Thoracic aorta (tissue), 2 donors: ENCODE measurements at regions not wholly inside any gene's neighbourhood (a gene's known extent, or its start where the extent isn't known, plus 50 kb on each side); places are given as distances from the start of the nearest gene placed in this dataset.

Experiments
- ATAC-seq: fragments of 150-250 bp; one replicate; pipeline ENCODE4 v1.8.0; 2017; ENCODE audit warnings: low read depth; ENCODE audit not compliant: insufficient number of reproducible peaks, low FRiP score
- DNase-seq: peaks from one replicate; pipeline ENCODE4 v3.0.0-alpha.2; 2020; ENCODE audit warnings: low spot score
- H3K27ac ChIP-seq, 2 donors: fragments of 200-600 bp; sonication (generic); 1 replicate in 1 of 2; 2 replicates in 1 of 2; pipeline ENCODE4 v1.5.1; 2016; ENCODE audit warnings: mild to moderate bottlenecking in 2 of 2, moderate library complexity in 2 of 2
- H3K27me3 ChIP-seq: fragments of 200-600 bp; sonication (generic); replicated peaks from 2 replicates; pipeline ENCODE4 v1.6.0; 2016; ENCODE audit warnings: mild to moderate bottlenecking; ENCODE audit not compliant: insufficient read depth
- H3K36me3 ChIP-seq: fragments of 200-600 bp; sonication (generic); one replicate; pipeline ENCODE4 v1.5.1; 2016
- H3K4me1 ChIP-seq, 2 donors: fragments of 200-600 bp; sonication (generic); 1 replicate in 1 of 2; 2 replicates in 1 of 2; pipeline versions ENCODE4 v1.5.1 to v1.6.0; 2016; ENCODE audit warnings: low read depth in 2 of 2, mild to moderate bottlenecking in 1 of 2; ENCODE audit not compliant: control insufficient read depth in 1 of 2
- H3K4me3 ChIP-seq: fragments of 200-600 bp; sonication (generic); 2 replicates; pipeline ENCODE4 v1.5.1; 2016; ENCODE audit warnings: mild to moderate bottlenecking
- H3K9me3 ChIP-seq: fragments of 200-600 bp; sonication (generic); 2 replicates; pipeline ENCODE4 v1.5.1; 2016
- TF ChIP-seq, protein P1 (sequence below): fragments of 200-600 bp; sonication (generic); IDR thresholded peaks from one replicate; pipeline ENCODE4 v1.5.1; 2019; ENCODE audit warnings: antibody characterized with exemption

- H3K36me3 ChIP-seq: no peaks in the 10 kb centered on the region
- ATAC-seq (no peak), DNase-seq (no peak)
- no peak overlapping the region for H3K4me3 ChIP-seq
- H3K27me3 ChIP-seq: no peaks in the 10 kb centered on the region
- H3K27ac ChIP-seq: no peak overlapping the region
- no peaks in the 10 kb centered on the region for H3K4me1 ChIP-seq
- TF ChIP-seq, protein P1, sequence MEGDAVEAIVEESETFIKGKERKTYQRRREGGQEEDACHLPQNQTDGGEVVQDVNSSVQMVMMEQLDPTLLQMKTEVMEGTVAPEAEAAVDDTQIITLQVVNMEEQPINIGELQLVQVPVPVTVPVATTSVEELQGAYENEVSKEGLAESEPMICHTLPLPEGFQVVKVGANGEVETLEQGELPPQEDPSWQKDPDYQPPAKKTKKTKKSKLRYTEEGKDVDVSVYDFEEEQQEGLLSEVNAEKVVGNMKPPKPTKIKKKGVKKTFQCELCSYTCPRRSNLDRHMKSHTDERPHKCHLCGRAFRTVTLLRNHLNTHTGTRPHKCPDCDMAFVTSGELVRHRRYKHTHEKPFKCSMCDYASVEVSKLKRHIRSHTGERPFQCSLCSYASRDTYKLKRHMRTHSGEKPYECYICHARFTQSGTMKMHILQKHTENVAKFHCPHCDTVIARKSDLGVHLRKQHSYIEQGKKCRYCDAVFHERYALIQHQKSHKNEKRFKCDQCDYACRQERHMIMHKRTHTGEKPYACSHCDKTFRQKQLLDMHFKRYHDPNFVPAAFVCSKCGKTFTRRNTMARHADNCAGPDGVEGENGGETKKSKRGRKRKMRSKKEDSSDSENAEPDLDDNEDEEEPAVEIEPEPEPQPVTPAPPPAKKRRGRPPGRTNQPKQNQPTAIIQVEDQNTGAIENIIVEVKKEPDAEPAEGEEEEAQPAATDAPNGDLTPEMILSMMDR: no peak
- H3K9me3 ChIP-seq: no peaks in the 10 kb centered on the region
Observed at GRCh38 chr2:145595296-145595695, 1075.4 kb upstream of the ZEB2 start.

- no peak overlapping the region for H3K4me3 ChIP-seq
- ATAC-seq: no peak
- no peaks in the 10 kb centered on the region for H3K9me3 ChIP-seq
- no peaks in the 10 kb centered on the region for H3K27me3 ChIP-seq
- no peaks in the 10 kb centered on the region for H3K4me1 ChIP-seq
- DNase-seq: no peak
- no peaks in the 10 kb centered on the region for H3K36me3 ChIP-seq
- TF ChIP-seq, protein P1: no peak
- H3K27ac ChIP-seq: no peak overlapping the region
Observed at GRCh38 chr2:145593991-145594614, 1074.2 kb upstream of the ZEB2 start.

DNA sequence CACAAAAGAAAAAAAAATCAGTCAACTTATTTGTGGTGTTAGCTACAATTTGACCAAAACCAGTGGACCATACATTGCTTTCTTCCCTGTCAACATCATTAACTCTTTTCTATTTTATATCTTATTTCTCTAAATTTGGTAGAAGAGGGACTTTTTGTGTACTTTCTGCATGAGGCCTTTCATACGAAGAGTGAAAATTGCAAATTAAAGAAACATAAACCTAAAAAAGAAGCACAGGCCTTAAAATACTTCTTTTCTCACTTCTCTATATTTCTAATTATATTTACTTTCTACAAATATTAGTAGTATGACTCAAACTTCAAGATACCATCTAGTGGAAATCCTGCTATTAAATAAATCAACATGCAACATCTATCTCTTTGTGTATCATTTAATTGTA lies 1073.4 kb upstream of the ZEB2 start:
- Histone ChIP-seq H3K4me1 (no peaks in the 10 kb centered on the region), H3K27ac (no peak overlapping the region), H3K9me3 (no peaks in the 10 kb centered on the region), H3K36me3 (no peaks in the 10 kb centered on the region), H3K27me3 (no peaks in the 10 kb centered on the region), H3K4me3 (no peak overlapping the region)
- DNase-seq (no peak), ATAC-seq (no peak)
- TF ChIP-seq, protein P1: no peak

DNA sequence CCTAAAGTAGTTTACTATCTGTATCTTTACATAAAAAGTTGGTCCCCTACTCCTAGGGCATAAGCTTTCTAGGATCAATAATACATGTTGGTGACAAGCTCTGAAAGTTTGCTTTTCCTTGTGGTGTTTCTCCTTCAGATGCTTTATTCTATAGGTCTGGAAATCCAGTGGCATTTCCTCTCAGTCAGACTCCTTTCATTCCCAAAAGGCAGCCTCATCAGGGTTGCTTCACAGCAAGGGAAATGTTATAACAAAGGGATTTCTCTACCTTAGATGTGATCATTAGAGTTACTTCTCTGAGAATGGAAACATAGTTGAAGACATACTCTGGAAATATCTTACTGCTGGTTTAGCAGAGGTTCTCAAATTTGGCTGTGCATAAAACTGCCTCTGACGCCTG lies 1072.4 kb upstream of the ZEB2 start:
- Histone ChIP-seq H3K9me3 (no peaks in the 10 kb centered on the region), H3K4me3 (no peak overlapping the region), H3K36me3 (no peaks in the 10 kb centered on the region), H3K27ac (no peak overlapping the region), H3K4me1 (no peaks in the 10 kb centered on the region), H3K27me3 (no peaks in the 10 kb centered on the region)
- DNase-seq: no peak
- no peak for ATAC-seq
- TF ChIP-seq, protein P1: no peak

GRCh38 chr2:145591109-145591809 lies 1071.3 kb upstream of the ZEB2 start:
- Histone ChIP-seq H3K9me3 (no peaks in the 10 kb centered on the region), H3K4me3 (no peak overlapping the region), H3K27ac (no peak overlapping the region), H3K4me1 (no peaks in the 10 kb centered on the region), H3K27me3 (no peaks in the 10 kb centered on the region), H3K36me3 (no peaks in the 10 kb centered on the region)
- ATAC-seq (no peak), DNase-seq (no peak)
- TF ChIP-seq, protein P1: no peak
